Skin of body (tissue), 1 donor: ENCODE measurements at regions not wholly inside any gene's neighbourhood (a gene's known extent, or its start where the extent isn't known, plus 50 kb on each side); places are given as distances from the start of the nearest gene placed in this dataset.

Experiments used
- DNase-seq: peaks from one replicate; lab custom pipeline; 2025; lab: John Stamatoyannopoulos, UW

DNA sequence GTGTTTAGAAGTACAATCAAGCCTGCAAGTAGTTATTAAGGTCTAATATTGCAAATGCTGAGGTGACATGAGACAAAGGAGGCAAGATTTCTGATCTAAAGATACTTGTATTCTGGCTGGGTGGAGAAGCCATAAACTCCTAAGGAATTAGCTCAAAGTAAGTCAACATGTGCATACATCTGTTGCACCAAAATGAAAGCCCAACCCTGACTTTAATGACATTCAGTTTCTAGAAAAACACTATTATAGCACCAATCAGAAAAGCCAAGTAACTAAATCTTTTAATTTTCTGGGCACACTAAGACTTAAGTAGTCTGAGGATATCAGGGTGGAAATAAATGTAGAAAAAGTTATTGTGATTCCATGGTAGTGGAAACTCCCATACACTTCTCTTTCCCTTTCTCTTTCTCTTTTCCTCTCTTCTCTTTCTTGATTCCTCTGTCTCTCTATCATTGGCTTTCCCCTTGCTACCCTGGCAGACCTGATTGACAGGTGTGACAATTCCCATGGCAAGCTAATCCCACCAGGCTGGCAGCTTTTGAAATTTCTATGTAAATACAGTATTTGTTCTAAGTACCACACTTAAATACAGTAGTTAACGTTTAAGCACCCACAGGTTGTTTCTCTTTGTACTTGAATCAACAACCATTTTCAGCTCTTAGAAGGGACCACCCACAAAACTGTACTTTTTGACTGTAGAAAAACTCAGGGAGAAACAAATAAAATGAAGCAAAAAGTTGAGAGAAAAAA, 528.4 kb upstream of the SEMA6D start:
- no peak for DNase-seq

DNA sequence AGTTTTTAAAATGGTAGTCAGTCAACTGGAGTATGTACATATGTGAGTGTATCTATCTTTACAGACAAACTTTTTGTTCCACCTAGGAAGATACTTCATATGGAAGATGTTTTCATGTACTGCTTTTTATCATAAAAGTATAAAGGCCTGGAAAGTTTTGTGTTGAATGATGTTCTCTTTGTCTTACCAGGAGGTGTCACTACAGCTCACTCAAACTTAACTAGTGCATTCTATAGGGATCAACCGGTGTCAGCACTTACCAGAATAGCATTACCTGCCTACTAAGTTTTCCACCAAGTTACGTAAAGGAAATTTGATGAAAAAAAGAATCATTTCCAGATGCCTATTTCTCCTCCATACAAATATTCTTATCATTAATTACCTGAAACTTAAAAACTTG, 522.6 kb upstream of the SEMA6D start:
- no peak for DNase-seq

DNA sequence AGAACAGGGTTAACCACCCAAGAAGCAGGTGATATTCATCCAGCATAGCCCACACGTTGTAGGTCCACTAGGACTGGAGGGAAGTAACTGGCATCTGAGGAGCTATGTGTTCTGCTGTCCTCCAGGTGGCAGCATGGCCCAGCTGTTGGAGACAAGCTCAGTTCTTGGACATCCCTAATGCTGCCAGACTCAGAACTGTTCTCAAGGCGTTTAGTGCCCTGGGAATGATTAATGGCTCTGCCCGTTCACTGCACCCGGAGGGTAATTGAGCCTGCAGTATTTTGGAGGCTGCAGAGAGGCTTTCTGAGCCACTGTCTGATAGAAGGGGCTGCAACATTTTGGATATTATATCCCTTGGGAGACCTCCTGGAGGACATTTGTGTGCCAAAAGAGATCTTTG, 521.3 kb upstream of the SEMA6D start:
- peak; percentile 85 for DNase-seq

GRCh38 chr15:47203993-47204392, 513.3 kb upstream of the SEMA6D start:
- DNase-seq = no peak

DNA sequence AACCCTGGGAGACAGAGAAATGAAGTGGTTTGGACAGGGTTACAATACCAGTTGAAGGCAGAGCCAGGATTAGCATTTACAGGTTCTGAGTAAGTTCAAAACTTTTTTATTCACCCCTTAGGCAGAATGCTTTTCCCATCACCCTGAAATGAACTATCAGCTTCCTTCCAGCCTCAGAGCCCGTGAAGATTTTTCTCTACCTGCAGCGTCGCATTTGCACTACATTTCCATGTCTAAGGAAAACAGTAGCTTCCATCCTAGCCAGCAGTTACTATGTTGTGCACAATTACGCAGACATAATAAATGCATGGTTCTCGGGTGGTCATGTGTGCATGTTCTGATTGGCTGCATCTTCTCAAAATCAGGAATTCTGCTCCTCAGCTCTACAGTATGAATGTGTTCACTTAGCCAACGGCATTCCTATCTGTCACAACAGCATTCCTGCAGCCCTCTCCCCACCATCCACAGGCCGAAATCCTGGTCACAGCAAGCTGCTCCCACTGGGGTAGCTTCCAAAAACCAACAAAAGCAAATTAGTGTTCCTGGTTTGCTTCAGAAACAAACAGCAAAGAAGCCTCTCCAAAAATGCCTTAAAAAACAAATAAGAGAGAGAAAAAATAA, 510.8 kb upstream of the SEMA6D start:
- no peak for DNase-seq

- no peak for DNase-seq
These were observed 507.7 kb upstream of the SEMA6D start for GRCh38 chr15:47209591-47209990.

DNA sequence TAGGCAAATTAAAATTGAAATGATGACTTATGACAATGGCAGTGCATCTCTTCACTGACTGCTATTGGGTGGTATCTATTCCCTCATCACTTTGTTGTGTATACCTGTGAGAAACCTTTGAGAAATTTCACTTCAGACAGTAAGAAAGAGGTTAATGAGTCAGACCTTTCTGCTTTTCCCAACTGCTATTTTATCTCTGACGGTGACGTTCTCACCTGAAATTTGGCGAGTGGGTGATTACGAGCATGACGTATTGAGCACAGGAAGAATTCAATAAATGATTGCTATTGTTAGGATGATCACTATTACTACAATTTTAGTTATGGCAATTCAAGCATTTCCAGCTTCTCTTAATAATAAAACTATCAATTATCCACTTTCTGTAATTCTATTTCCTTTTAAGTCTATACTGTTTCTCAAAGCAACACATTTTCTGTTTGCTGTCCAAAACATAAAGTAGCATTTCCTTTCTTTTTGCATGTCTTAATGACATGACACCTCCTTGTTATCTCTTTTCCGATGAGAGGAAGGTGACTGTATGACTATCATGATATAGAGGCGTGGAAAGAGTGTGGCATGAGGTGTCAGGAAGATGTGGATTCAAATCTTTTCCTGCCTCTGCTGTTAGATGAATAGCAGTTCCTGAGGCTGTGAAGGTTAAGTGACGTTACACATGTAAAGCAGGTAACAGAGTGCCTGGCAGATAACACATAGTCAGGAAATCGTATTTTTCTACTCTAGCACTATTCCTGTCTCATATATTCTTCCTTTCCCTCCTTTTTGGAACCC, 504.9 kb upstream of the SEMA6D start:
- no peak for DNase-seq

GRCh38 chr15:47213883-47214282, 503.4 kb upstream of the SEMA6D start:
- no peak for DNase-seq

DNA sequence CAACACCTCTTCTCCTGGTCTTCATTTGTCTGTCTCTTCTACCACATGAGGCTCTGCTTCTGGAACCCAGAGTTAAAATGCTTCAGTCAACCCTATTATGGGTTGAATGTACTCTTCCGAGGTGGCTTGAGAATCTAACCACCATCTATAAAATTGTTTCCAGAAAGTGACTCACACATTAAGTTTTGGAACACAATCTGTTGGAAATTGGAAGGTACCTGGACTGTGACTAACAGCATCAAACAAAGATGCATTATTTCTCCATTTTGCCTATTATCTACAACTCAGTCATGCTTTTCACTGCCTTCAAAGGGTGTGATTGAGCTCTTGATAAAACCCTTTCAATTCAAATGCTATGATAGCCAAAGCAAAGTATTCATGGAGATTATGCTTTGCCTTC, 499.0 kb upstream of the SEMA6D start:
- no peak for DNase-seq

DNA sequence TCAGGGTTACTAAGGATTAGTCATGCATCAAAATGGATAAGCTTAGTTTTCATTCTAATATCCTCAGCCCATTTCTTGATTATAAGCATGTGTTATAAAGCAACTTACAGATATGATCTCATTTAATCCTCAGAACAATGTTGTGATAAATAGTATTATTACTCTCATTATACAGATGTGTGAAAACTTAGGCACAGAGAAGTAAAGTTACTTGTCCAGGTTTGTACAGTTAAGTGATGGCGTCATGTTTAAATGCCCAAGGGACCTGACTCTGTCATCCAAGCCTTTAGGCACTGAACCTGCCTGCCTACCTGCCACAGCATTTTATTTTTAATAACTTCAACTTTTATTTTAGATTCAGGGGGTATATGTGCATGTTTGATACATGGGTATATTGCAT, 472.9 kb upstream of the SEMA6D start:
- no peak for DNase-seq

DNA sequence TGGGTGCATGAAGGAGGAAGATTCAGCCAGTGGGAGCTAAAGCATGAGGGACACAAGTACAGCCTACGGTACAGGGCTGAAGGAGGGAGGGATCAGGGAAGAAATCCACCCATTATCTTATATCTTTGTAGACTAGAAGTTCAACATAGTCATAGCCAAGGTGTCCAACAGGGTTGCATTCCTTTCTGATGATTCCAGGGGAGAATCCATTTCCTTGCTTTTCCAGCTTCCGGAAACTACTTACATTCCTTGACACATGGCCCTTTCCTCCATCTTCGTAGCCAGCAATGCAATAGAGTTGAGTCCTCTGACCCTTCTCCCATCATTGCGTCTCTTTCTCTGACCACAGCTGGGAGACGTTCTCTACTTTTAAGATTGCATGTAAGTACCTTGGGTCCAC, 471.0 kb upstream of the SEMA6D start:
- DNase-seq = no peak

DNA sequence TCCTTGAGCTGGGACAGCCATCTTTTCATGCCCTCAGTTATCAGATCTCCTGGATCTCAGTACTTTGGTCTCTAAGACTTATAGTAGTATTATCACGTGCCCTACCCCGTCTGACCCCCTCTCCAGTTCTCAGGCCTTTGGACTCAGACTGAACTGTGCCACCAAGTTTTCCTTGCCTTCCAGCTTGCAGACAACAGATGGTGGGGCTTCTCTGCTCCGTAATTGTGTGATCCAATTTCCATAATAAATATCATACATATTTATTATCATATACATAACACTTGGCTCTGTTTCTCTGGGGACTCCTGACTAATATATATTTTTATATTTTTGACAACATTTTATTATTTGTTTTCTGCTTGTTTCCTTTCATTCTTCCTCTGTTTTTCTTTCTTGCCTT, 458.8 kb upstream of the SEMA6D start:
- DNase-seq = no peak

DNA sequence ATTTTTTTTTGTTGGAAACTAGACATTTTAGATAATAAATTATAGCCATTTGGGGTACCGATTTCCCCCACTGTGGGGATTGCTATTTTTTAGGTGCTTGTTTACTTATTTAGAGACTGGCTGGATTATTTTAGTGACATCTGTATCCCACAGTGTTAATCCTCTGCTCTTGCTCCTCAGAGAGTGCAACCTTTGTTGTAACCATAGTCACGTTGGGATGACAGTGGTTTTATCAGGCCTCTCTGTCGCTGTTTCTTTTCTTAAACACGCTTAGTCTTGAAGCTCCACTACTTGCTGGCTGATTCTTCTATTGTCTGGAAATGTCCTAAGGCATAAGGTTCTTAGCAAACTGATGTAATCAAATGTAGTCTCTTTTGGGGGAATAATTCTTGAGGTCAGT, 451.6 kb upstream of the SEMA6D start:
- no peak for DNase-seq

DNA sequence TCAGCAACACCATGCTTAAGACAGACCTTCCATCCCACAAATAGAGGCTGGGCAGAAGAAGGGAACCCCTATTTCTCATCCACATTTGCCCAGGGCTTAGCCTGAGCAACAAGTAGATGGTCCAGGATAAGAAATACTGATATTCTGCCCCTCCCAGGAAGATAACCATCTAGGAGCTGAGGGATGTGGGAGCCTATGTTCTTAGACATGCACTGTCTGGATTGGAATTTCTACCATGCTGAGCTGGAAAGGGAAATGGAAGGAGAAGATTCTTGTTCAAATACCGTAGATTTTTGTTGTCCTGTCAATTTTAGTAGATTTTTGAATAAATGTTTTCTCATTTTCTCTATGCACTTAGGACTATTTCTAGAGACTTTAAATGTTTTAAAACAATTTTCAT, 450.7 kb upstream of the SEMA6D start:
- no peak for DNase-seq

GRCh38 chr15:47273864-47274263, 443.4 kb upstream of the SEMA6D start:
- no peak for DNase-seq

GRCh38 chr15:47283246-47283645, 434.1 kb upstream of the SEMA6D start:
- no peak for DNase-seq

DNA sequence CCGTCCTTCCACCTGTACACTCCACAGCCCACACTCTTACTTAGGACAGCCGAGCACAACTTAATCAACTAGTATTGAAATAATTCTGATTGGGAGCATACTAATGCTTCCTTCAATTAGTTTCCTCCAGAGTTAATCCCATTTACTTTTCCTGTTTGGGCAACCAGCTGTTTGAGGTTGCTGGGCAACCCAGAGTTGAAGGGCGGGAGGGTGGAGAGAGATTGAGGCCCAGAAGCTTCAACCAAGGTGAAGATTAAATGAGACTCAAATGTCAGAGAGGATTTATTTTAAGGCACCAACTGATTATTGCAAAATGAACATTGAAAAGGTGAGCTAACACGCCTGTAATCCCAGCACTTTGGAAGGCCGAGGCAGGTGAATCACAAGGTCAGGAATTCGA, 428.5 kb upstream of the SEMA6D start:
- DNase-seq = no peak

DNA sequence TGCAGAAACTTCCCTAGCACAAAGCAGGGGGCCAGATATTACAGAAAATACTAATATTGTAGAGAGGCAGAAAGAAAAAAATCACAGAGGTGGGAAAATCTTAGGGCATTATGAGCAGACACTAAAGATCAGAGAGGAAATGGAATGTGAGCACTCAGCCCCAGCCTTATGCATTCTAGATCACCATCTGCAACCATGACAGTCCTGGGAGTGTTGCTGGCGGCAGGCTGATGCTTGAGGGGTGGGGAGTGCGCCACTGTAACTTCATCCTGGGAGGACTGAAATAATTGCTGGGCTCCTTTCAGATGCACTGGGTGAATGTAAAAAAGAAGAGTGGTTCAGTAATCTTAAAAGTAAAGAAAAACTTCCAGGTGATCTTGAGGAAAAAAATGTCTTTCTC, 427.6 kb upstream of the SEMA6D start:
- DNase-seq = no peak

DNA sequence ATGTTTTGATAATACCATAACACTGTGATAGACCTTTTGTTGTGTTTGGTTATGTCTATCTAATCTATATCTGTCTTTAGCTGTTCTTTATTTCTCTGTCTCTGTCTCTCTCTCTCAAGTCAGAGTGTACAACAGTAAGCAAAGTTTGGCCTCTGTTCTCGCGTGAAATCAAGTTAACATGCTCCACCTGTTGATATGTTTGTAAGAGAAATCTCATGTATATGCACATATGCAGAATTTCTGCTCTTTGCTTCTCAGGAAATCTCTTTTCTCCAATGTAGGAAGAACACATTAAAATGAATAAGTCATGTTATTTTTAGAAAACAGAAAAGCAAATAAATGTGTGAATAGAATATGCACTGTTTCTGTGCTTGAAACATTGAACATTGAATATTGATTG, 425.5 kb upstream of the SEMA6D start:
- DNase-seq = no peak

- no peak for DNase-seq
These were observed 424.6 kb upstream of the SEMA6D start for GRCh38 chr15:47292638-47293190.

- DNase-seq = peak; percentile 91
These were observed 423.7 kb upstream of the SEMA6D start for GRCh38 chr15:47293466-47294162.

- no peak for DNase-seq
These were observed 422.5 kb upstream of the SEMA6D start for GRCh38 chr15:47294765-47295259.
